ENCODE measurements at regions not wholly inside any gene's neighbourhood (a gene's known extent, or its start where the extent isn't known, plus 50 kb on each side); places are given as distances from the start of the nearest gene placed in this dataset.

DNA sequence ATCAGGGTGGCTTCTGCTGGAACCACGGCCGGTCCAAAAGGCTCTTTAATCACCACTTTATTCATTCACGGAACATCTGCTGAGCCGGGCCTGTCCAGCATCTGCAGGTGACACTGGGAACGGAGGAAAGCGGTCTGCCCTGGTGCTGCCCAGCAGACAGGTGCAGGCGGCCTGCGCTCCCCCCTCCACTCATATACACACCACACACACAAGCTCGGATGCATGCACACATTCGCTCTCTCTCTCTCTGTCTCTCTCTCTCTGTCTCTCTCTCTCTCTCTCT, 736.9 kb downstream of the BRD1 start:
- Histone ChIP-seq H3K36me3 (no peaks in the 10 kb centered on the region), H3K4me1 (peaks cover 0 to 15% (median 0%) of the 10 kb centered on the region in 3 donors), H3K27me3 (peaks cover 0 to 33% (median 0%) of the 10 kb centered on the region in 4 donors), H3K4me3 (no peak overlapping the region), H3K9me3 (no peaks in the 10 kb centered on the region), H3K27ac (no peak overlapping the region)
- TF ChIP-seq POLR2A (IDR thresholded peaks at IDR 0.05) = no peak
- TF ChIP-seq, protein P1, sequence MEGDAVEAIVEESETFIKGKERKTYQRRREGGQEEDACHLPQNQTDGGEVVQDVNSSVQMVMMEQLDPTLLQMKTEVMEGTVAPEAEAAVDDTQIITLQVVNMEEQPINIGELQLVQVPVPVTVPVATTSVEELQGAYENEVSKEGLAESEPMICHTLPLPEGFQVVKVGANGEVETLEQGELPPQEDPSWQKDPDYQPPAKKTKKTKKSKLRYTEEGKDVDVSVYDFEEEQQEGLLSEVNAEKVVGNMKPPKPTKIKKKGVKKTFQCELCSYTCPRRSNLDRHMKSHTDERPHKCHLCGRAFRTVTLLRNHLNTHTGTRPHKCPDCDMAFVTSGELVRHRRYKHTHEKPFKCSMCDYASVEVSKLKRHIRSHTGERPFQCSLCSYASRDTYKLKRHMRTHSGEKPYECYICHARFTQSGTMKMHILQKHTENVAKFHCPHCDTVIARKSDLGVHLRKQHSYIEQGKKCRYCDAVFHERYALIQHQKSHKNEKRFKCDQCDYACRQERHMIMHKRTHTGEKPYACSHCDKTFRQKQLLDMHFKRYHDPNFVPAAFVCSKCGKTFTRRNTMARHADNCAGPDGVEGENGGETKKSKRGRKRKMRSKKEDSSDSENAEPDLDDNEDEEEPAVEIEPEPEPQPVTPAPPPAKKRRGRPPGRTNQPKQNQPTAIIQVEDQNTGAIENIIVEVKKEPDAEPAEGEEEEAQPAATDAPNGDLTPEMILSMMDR (IDR thresholded peaks at IDR 0.05) = no peak
- 64 to 78% methylated on average over 9 to 10 of the region's 10 CpGs for WGBS, 2 donors
- intact Hi-C loops (cut with DNase I) = no loop called here
- no peak for DNase-seq

DNA sequence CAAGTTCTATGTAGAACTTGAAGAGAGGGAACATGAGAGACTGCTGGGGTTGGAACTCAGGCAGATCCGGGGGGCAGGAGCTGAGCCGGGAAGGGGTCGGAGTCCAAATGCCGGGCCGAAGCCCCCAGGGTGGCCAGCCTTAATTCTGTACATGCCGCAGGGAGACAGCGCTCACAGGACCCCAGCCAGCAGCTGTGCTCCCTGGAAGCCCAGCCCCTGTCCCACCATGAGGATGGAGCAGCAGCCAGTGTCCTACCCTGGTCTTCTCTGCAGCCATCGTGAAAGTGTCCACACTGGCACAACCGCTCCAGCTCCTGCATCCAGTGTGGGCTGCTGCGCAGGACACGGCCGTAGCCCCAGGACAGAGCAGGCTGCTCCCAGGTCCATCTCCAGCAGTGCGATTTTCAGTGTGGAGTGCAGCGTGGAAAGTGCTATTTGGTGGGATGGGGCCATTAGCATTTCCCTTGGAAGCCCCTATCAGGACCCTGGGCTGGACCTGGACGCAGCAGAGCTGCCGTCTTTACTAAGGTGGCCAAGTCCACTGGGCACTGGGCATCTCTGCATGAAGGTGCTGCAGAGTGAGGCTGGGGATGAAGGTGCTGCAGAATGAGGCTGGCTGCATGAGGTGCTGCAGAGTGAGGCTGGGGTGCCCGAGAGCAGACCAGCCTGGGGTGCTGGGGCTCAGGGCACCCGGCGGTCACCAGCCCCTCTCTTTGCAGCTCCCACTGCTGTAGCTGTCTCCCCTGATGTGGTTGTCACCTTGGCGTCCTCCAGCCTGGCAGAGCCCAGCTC, 737.4 kb downstream of the BRD1 start:
- TF ChIP-seq POLR2A (IDR thresholded peaks at IDR 0.05) = no peak
- TF ChIP-seq, protein P1 (IDR thresholded peaks at IDR 0.05) = no peak
- H3K9me3 ChIP-seq = no peaks in the 10 kb centered on the region
- intact Hi-C loops (cut with DNase I) = no loop called here
- H3K36me3 ChIP-seq = no peaks in the 10 kb centered on the region
- no peak overlapping the region for H3K4me3 ChIP-seq
- 84 to 87% methylated on average over 9 to 17 of the region's 20 CpGs for WGBS, 2 donors
- H3K27me3 ChIP-seq = peaks cover 0 to 39% (median 0%) of the 10 kb centered on the region in 4 donors
- no peak overlapping the region for H3K27ac ChIP-seq
- DNase-seq = no peak
- H3K4me1 ChIP-seq = peaks cover 0 to 15% (median 0%) of the 10 kb centered on the region in 3 donors

DNA sequence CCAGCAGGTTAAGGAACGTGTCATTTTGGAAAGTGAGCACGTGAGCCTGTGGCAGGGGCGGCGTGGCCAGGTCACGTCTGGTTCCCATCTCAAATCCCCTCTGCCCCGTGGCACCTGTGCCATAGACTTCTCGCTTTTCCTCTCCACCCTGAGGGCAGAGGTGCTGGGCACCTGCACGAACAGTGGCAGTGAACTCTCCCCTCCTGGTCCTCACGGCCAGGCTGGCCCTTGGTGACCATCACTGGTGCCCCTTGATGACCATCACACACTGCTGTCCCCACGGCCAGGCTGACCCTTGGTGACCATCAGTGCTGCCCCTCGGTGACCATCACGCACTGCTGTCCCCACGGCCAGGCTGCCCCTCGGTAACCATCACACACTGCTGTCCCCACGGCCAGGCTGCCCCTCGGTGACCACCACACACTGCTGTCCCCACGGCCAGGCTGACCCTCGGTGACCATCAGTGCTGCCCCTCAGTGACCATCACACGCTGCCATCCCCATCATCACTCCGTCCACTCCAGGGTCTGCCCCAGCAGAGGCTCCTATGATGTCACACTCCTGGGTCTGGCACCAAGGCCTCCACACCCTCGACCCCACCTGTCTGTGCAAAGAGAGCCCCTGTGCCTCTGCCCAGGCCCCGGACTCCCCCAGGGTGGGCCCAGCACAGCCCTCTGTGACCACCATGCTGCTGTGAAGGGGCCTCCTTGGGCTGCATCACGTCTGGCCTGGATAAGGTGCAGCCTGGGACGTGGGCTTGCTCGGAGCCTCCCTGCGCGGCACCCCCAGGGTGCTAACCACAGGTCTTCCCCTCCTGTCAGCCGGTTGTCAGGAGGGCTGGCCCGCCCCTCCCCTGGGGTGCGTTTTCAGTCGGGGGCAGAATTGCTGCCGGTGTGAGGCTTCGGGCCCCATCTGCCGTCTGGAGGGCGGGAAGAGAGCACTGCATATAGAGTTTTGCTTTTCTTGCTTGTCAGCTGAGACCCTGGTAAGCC, 738.6 kb downstream of the BRD1 start:
- TF ChIP-seq, protein P1 (IDR thresholded peaks at IDR 0.05) = no peak
- no peak for TF ChIP-seq POLR2A (IDR thresholded peaks at IDR 0.05)
- H3K36me3 ChIP-seq = no peaks in the 10 kb centered on the region
- peaks cover 0 to 15% (median 0%) of the 10 kb centered on the region in 3 donors for H3K4me1 ChIP-seq
- intact Hi-C loops (cut with DNase I) = no loop called here
- no peaks in the 10 kb centered on the region for H3K9me3 ChIP-seq
- no peak overlapping the region for H3K27ac ChIP-seq
- peaks cover 0 to 41% (median 0%) of the 10 kb centered on the region in 4 donors for H3K27me3 ChIP-seq
- no peak overlapping the region for H3K4me3 ChIP-seq
- WGBS, 2 donors = 65 to 73% methylated on average over 8 to 17 of the region's 35 CpGs
- DNase-seq = no peak

DNA sequence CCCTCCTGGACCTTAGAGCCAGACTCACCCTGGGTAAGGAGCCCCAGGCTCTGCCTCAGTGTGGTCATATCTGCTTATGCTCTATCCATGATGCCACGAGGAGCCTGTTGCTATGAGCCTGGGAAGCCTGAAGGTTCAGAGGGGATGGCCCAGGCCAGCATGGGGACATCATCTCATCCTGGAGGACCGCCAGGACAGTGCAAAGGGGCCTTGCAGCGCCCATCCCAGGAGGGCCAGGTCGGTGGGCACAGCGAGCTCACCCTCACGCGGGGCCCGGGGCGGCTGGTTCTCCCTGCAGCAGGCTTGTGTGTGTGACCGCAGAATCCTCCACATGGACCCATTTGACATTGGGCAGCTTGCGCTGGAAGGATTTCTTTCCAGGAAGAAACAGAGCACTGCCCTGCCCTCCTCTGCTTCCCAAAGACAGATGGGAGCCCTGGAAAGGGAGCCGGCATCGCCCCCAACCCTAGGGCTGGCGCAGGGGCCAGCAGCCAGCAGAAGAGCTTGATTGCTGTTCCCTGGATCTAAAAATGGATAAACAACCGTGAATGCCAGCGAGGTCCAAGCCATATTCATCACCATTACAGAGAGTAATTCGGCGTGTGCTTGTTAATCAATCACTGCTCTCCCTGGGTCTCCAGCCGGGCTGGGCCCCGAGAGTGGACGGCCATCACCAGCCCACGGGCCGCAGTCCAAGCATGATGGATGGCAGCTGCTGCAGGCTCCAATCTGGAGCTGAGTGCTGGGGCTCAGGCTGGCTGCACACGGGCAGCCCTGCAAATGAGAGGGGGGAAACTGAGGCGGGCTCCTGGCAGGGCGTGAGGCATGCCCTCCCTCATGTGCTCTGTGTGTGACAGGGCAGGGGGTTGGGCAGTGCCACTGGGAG, 739.7 kb downstream of the BRD1 start:
- no peak overlapping the region for H3K27ac ChIP-seq
- no peaks in the 10 kb centered on the region for H3K36me3 ChIP-seq
- intact Hi-C loops (cut with DNase I) = no loop called here
- 47 to 69% methylated on average over 3 to 11 of the region's 26 CpGs for WGBS, 2 donors
- H3K4me3 ChIP-seq = no peak overlapping the region
- peaks cover 0 to 41% (median 0%) of the 10 kb centered on the region in 4 donors for H3K27me3 ChIP-seq
- no peak for DNase-seq
- TF ChIP-seq, protein P1 (IDR thresholded peaks at IDR 0.05) = no peak
- TF ChIP-seq POLR2A (IDR thresholded peaks at IDR 0.05) = no peak
- H3K9me3 ChIP-seq = no peaks in the 10 kb centered on the region
- peaks cover 0 to 15% (median 0%) of the 10 kb centered on the region in 3 donors for H3K4me1 ChIP-seq

Measured in esophagus squamous epithelium (tissue), 5 donors.